Neural progenitor cell (in vitro differentiated cells): ENCODE measurements at regions not wholly inside any gene's neighbourhood (a gene's known extent, or its start where the extent isn't known, plus 50 kb on each side); places are given as distances from the start of the nearest gene placed in this dataset.

Source experiments
- CTCF ChIP-seq: fragments of 200-600 bp; sonication (generic); IDR thresholded peaks from 2 replicates; pipeline ENCODE4 v1.5.1; 2017; ENCODE audit warnings: antibody characterized with exemption, mild to moderate bottlenecking
- EZH2 ChIP-seq: fragments of 200-600 bp; sonication (generic); IDR thresholded peaks from 2 replicates; pipeline ENCODE4 v1.6.1; 2017; ENCODE audit warnings: antibody characterized with exemption, mild to moderate bottlenecking, moderate library complexity

DNA sequence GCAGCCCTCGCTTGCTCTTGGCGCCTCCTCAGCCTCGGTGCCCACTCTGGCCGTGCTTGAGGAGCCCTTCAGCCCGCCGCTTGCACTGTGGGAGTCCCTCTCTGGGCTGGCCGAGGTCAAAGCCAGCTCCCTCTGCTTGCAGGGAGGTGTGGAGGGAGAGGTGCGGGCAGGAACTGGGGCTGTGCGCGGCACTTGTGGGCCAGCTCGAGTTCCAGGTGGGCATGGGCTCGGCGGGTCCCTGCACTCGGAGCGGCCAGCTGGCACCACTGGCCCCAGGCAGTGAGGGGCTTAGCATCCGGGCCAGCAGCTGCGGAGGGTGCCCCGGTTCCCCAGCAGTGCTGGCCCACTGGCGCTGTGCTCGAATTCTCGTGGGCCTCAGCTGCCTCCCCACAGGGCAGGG, 152.1 kb upstream of the SEMA3C start:
- no peak for TF ChIP-seq CTCF
- TF ChIP-seq EZH2 = no peak
